Transverse colon (tissue), 4 donors: ENCODE measurements at regions not wholly inside any gene's neighbourhood (a gene's known extent, or its start where the extent isn't known, plus 50 kb on each side); places are given as distances from the start of the nearest gene placed in this dataset.
"Not testable (repeated sequence)": the region's sequence is repeated elsewhere in the genome, so short reads cannot be mapped to it uniquely, and the experiment has no call there.

Experiments used
- DNase-seq: peaks from one replicate; pipeline ENCODE4 v3.0.0-alpha.2; 2019
- H3K27ac ChIP-seq, 4 donors: fragments of 200-600 bp; sonication (generic); 2 replicates each; pipeline ENCODE4 v1.5.1; 2016 to 2018; ENCODE audit warnings: inconsistent platforms in 4 of 4
- H3K27me3 ChIP-seq: fragments of 200-600 bp; sonication (generic); 2 replicates; pipeline ENCODE4 v1.5.1; 2017; ENCODE audit warnings: inconsistent platforms
- H3K36me3 ChIP-seq, 4 donors: fragments of 200-600 bp; sonication (generic); 2 replicates each; pipeline ENCODE4 v1.5.1; 2017 to 2019; ENCODE audit warnings: inconsistent platforms in 4 of 4
- H3K4me1 ChIP-seq, 4 donors: fragments of 200-600 bp; sonication (generic); 2 replicates each; pipeline ENCODE4 v1.5.1; 2017 to 2020; ENCODE audit warnings: inconsistent platforms in 4 of 4
- H3K4me3 ChIP-seq, 4 donors: fragments of 200-600 bp; sonication (generic); 1 replicate in 1 of 4; 2 replicates in 3 of 4; pipeline versions ENCODE4 v1.5.1 to v1.6.1; 2017 to 2019; ENCODE audit warnings: inconsistent platforms in 4 of 4
- H3K9me3 ChIP-seq, 2 donors: fragments of 200-600 bp; sonication (generic); 2 replicates each; pipeline ENCODE4 v1.5.1; 2017 to 2019; ENCODE audit warnings: inconsistent platforms in 2 of 2
- EP300 ChIP-seq: sonication (generic); formaldehyde crosslinking; IDR thresholded peaks from one replicate; pipeline ENCODE4 v1.6.1; 2017; ENCODE audit warnings: antibody characterized with exemption, low read depth
- POLR2A ChIP-seq: fragments of 450-650 bp; IDR thresholded peaks from one replicate; pipeline ENCODE4 v1.6.1; 2016; ENCODE audit warnings: antibody characterized with exemption, mild to moderate bottlenecking, moderate library complexity
- POLR2AphosphoS5 ChIP-seq, 3 donors: sonication (generic); formaldehyde crosslinking; IDR thresholded peaks; one replicate each; pipeline ENCODE4 v1.6.1; 2016; ENCODE audit warnings: antibody characterized with exemption in 3 of 3
- WGBS, 2 donors: methylation state at CpG; one replicate each; pipeline ENCODE4 v1.1.5; 2018; ENCODE audit warnings: low coverage in 1 of 2; 5-methylcytosine and 5-hydroxymethylcytosine counted together
- in situ Hi-C, 4 donors: fragments of 200-750 bp; cut with MboI; loops; one replicate each; pipeline versions ENCODE4 v1.15.0 to v1.15.1; 2017; ENCODE audit warnings: low sequenced_read_pairs in 3 of 4, low pct_ligation_motif_present in 1 of 4, low pct_unique_long_range_greater_than_20kb in 1 of 4
- intact Hi-C: fragments of 100-400 bp; cut with DNase I; formaldehyde crosslinking; loops from one replicate; pipeline ENCODE4 v1.15.1; 2023; ENCODE audit warnings: low total_unique reads
- TF ChIP-seq, protein P1 (sequence below), 5 experiments: fragments of 200-600 bp in 3 of 5; fragments of 450-650 bp in 2 of 5; sonication (generic) in 3 of 5; IDR thresholded peaks; 1 replicate in 2 of 5; 2 replicates in 3 of 5; pipeline ENCODE4 v1.5.1; 2016 to 2017; ENCODE audit warnings: antibody characterized with exemption in 5 of 5, inconsistent platforms in 3 of 5, mild to moderate bottlenecking in 2 of 5, moderate library complexity in 1 of 5

DNA sequence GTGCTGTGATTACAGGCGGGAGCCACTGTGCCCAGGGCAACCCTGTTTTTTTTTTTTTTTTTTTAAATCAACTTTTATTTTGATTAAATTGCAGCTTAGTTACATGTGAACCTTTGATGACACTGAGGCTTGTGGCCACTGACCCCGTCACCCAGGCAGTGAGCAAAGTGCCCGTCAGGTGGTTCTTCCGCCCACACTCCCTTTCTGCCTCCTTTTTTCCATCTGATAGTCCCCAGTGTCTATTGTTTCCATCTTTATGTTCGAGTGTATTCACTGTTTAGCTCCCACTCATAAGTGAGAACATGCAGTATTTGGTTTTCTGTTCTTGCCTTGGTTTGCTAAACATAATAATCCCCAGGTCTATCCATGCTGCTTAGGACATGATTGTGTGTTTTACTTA is 110.9 kb upstream of the GRK3 start:
- WGBS, 2 donors, result 84 to 86% methylated on average over 1 to 5 of the region's 5 CpGs
- Histone ChIP-seq H3K9me3 (no peaks in the 10 kb centered on the region), H3K4me3 (no peak overlapping the region), H3K36me3 (no peaks in the 10 kb centered on the region), H3K4me1 (peaks cover 6 to 36% (median 10%) of the 10 kb centered on the region in 4 donors), H3K27me3 (no peaks in the 10 kb centered on the region), H3K27ac (no peak overlapping the region)
- no peak for DNase-seq
- intact Hi-C loops, result no loop called here
- in situ Hi-C loops, result loop anchor here (25.0 kb wide), 2 partner anchors 309 to 884 kb away; no protein-coding TSS in a partner anchor
- no peak for TF ChIP-seq POLR2AphosphoS5 (IDR thresholded peaks at IDR 0.05)
- TF ChIP-seq EP300, result no peak
- TF ChIP-seq POLR2A, result no peak
- TF ChIP-seq, protein P1, sequence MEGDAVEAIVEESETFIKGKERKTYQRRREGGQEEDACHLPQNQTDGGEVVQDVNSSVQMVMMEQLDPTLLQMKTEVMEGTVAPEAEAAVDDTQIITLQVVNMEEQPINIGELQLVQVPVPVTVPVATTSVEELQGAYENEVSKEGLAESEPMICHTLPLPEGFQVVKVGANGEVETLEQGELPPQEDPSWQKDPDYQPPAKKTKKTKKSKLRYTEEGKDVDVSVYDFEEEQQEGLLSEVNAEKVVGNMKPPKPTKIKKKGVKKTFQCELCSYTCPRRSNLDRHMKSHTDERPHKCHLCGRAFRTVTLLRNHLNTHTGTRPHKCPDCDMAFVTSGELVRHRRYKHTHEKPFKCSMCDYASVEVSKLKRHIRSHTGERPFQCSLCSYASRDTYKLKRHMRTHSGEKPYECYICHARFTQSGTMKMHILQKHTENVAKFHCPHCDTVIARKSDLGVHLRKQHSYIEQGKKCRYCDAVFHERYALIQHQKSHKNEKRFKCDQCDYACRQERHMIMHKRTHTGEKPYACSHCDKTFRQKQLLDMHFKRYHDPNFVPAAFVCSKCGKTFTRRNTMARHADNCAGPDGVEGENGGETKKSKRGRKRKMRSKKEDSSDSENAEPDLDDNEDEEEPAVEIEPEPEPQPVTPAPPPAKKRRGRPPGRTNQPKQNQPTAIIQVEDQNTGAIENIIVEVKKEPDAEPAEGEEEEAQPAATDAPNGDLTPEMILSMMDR (IDR thresholded peaks at IDR 0.05), result no peak

DNA sequence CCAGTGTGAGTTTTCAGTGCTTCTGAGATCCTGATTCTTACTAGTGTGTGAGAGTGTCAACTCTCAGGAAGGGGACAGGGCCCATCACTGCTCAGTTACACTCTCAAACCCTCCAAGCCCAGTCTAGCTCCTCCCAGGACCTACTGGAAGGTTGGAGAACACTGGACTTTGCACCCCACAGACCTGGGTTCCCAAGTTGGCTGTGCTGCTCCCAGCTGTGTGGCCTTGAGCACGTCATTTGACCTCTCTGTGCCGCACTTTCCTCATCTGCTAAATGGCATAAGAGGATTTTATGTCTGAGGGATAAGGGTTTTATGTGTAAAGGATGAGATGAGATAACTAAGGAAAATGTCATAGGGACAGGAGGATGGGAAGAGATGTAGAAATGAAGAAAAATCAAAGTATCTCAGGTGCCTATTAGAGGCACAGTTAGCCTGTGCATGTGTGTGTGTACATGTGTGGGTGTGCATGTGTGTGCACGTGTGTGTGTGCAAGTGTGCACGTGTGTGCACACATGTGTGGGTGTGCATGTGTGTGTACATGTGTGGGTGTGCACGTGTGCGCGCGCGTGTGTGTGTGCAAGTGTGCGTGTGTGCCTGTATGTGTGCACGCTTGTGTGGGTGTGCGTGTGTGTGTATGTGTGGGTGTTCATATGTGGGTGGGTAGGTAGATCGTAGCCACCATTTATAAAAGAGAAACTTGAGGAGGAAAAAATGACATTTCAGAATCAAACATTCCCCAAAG is 108.0 kb upstream of the GRK3 start:
- in situ Hi-C loops, result loop anchor here (25.0 kb wide), 2 partner anchors 306 to 881 kb away; no protein-coding TSS in a partner anchor
- intact Hi-C loops, H3K4me3 ChIP-seq, H3K4me1 ChIP-seq, H3K27me3 ChIP-seq, DNase-seq, H3K27ac ChIP-seq, H3K9me3 ChIP-seq: not testable (repeated sequence)
- WGBS, 2 donors, result 91 to 100% methylated on average over 11 to 13 of the region's 13 CpGs
- peaks cover 0 to 26% (median 4%) of the 10 kb centered on the region in 4 donors for H3K36me3 ChIP-seq

DNA sequence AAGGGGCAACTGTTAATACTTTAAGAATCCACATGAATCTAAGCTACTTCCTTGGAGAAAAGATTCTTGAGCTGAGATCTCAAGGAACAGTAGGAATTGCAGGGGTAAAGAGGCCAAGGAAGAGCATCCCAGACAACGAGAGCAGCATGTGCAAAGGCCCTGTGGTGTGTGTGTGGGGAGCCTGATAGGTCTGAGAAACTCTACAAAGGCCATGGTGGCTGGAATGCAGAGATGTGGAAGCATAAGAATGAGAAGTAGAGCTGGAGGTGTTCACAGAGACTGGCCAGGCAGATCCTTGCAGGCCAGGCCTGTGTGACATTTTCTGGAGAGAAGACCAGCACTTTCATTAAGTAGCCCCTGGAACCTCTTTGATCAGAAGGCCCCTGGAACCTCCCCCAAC is 105.8 kb upstream of the GRK3 start:
- WGBS, 2 donors, result 91 to 96% methylated on average over 1 of the region's 1 CpG
- intact Hi-C loops, H3K27ac ChIP-seq, H3K4me3 ChIP-seq, H3K27me3 ChIP-seq, H3K9me3 ChIP-seq, H3K4me1 ChIP-seq, DNase-seq: not testable (repeated sequence)
- H3K36me3 ChIP-seq, result peaks cover 0 to 26% (median 4%) of the 10 kb centered on the region in 4 donors
- in situ Hi-C loops, result loop anchor here (25.0 kb wide), 2 partner anchors 304 to 879 kb away; no protein-coding TSS in a partner anchor

GRCh38 chr22:25460682-25461081 is 103.8 kb upstream of the GRK3 start:
- in situ Hi-C loops (loop anchor here (5.0 to 25.0 kb wide), 5 partner anchors 244 to 877 kb away; no protein-coding TSS in a partner anchor), intact Hi-C loops (loop anchor here (5.0 kb wide), 2 partner anchors 242 to 312 kb away; no protein-coding TSS in a partner anchor)
- peaks cover 0 to 26% (median 4%) of the 10 kb centered on the region in 4 donors for H3K36me3 ChIP-seq
- H3K9me3 ChIP-seq, H3K4me1 ChIP-seq, H3K27ac ChIP-seq, H3K27me3 ChIP-seq, H3K4me3 ChIP-seq, DNase-seq: not testable (repeated sequence)
- 92 to 100% methylated on average over 1 to 2 of the region's 2 CpGs for WGBS, 2 donors

DNA sequence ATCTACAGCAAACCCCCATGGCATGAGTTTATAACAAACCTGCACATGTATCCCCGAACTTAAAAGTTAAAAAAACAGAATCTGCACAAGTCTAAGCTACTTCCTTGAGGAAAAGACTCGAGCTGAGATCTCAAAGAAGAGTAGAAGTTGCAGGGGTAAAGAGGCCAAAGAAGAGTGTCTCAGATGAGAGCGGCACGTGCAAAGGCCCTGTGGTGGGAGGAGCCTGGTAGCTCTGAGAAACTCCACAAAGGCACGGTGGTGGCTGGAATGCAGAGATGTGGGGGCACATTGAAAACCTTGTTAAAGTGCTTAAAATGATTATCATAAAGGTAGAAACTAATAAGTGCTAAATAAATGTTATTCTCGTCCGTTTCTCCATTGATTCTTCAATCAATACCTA is 103.2 kb upstream of the GRK3 start:
- Histone ChIP-seq H3K36me3 (peaks cover 0 to 26% (median 4%) of the 10 kb centered on the region in 4 donors), H3K27me3 (no peaks in the 10 kb centered on the region), H3K9me3 (no peaks in the 10 kb centered on the region), H3K4me3 (no peak overlapping the region), H3K27ac (no peak overlapping the region), H3K4me1 (no peaks in the 10 kb centered on the region)
- in situ Hi-C loops, result loop anchor here (5.0 to 25.0 kb wide), 5 partner anchors 244 to 876 kb away; no protein-coding TSS in a partner anchor
- intact Hi-C loops, result loop anchor here (5.0 kb wide), 2 partner anchors 241 to 311 kb away; no protein-coding TSS in a partner anchor
- TF ChIP-seq, protein P1 (IDR thresholded peaks at IDR 0.05), result no peak
- TF ChIP-seq POLR2AphosphoS5 (IDR thresholded peaks at IDR 0.05) (no peak), POLR2A (no peak), EP300 (no peak)
- WGBS, 2 donors, result 93 to 94% methylated on average over 7 of the region's 7 CpGs
- no peak for DNase-seq
